CD4-positive, alpha-beta T cell treated with Interleukin-17A for 4 hours (primary cell): ENCODE measurements at regions not wholly inside any gene's neighbourhood (a gene's known extent, or its start where the extent isn't known, plus 50 kb on each side); places are given as distances from the start of the nearest gene placed in this dataset.

ENCODE experiments used
- DNase-seq: peaks from one replicate; pipeline ENCODE4 v3.0.0-alpha.2; 2020; ENCODE audit warnings: mixed read lengths

DNA sequence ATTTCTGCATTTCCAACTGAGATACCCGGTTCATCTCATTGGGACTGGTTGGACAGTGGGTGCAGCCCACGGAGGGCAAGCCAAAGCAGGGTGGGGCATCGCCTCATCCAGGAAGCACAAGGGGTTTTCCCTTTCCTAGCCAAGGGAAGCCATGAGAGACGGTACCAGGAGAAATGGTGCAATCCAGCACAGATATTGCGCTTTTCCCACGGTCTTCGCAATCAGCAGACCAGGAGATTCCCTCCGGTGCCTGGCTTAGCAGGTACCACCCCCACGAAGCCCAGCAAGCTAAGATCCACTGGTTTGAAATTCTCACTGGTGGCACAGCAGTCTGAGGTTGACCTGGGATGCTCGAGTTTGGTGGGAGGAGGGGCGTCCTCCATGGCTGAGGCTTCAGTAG, 527.0 kb downstream of the TLE1 start:
- no peak for DNase-seq

DNA sequence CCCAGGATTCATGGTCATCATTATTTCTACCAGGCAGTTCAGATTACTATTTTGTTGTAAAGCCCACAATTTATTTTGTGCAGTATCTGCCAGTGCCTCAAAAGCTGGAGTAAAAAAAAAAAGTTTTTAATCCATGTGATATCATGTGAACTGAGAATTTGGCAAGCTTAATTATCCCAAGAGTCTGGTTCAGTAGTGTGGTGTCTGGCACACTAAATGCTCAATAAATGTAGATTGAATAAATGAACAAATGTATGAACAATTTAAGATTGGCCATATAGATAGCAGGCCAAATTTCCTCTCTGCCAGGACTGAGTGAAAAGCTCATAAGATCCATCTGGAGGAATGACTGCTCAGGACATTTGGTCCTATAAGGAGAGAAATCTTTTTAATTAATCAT, 533.0 kb downstream of the TLE1 start:
- no peak for DNase-seq

DNA sequence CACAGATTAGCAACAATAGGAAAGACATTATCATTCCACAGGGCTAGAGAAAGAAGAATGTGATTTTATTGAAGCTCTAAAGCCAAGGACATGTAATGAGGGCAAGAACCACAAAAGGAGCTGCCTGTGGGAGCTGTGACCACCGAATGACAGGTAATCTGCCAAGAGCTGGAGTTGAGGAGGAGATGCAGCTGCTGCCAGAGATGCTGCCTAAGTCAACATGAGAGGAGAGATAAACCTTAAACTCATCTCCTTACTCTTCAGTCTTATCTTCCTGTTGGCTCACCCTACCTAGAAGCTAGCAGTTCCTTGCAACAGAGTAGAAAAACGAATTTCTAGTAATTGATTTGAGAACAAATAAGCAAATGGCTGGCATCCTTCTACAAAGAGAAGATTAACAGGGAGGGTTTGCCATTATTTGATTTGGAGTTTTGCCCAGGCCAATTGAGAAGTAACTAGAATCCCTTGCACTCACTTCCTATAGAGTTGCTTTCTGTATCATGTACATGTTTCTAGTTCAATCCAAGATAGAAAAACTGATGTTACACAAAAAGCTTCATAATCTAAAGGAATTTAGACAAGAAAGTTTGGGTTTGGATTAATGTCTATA, 539.2 kb downstream of the TLE1 start:
- DNase-seq, result no peak

DNA sequence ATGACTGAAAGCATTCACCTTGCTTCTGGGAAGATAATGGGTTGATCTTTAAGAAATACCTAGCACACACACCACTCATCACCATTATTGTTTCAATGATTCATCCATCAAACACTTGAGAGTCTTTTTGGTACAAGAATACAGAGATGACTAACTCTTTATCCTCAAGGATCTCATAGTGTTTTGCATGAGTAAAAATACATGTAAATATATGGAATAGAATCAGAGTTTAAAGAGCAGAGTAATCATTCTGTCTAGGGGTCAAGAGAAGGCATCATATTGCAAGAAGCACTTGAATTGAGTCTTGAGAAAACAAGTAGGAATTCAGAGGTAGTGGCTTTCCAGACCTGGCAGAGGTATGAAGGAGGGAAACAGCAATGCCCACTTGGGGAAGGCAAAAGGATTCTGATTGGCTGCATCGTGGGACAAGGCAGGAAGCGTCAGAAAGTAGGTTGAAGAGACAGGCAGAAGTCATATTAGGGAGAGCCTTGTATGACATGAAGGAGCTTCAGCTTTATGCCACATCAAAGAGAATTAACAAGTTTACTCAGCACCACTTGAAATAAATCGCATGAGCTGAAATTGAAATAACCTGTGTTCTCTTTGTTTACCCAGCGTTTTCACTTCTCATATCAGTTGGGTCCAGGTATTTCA, 542.5 kb downstream of the TLE1 start:
- no peak for DNase-seq

DNA sequence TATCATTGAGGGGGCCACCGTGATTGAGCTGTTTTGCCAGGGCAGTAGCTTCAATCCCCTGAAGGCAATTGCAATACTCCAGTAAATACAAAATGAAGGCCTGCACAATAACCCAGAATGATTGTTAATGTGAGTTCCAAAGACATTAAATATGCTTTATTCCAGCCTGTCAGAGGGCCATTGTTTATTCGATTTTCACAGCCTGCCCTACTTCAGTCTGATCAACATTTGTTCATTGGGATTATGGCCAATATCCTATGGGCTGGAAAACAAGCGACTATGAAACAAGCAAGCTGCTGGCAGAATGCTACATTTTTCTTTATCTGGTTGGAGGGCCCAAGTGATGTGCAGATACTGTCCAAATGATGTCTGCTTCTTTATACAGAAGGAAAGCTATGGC, 543.1 kb downstream of the TLE1 start:
- DNase-seq, result no peak

DNA sequence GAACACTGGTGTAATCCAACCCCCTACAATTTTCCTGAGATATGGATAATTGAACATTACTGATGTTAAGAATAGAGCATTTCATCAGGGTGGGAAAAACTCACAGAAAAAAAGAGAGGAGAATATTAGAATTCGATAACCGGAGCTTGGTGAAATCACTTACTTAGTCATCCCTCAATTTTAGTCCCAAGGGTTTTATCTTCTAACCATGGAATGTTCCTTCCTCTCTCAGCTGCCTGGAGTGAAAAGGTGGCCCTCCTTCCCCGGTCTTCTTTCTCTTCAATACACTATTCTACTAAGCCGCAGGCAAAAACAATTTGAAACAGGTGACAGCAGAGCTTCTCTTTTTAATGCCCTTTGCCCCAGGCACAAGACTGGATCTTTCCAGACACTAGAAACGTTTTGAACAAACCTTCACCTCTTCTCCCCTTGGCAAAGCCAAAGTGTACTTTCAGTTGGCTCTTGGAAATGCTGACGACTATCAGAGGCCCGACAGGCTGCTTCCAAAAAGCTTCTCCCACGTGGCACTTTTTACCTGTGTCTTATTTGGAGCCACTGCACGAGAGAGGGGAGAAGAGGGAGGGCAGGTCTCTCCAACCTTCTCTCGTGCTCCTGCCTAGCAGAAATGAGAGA, 543.9 kb downstream of the TLE1 start:
- DNase-seq, result no peak

DNA sequence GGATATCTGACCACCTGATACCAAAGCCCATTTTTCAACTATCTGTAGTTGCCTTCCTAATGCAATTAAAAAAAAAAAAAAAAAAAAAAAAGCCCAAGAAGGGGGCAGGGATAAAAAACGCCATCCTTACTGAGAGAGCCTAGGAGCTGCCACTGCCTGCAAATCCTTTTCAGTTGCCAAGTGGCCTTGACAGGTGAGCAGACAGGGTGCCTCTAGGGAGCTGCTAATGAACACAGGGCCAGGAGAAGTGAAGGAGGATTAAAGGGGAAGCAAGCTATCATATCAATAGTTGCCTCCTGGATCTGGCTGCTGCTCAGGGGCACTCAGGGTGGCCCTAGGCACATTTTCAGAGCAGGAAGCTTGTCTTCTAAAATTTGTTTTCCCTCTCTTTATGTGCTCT, 547.4 kb downstream of the TLE1 start:
- DNase-seq, result no peak

DNA sequence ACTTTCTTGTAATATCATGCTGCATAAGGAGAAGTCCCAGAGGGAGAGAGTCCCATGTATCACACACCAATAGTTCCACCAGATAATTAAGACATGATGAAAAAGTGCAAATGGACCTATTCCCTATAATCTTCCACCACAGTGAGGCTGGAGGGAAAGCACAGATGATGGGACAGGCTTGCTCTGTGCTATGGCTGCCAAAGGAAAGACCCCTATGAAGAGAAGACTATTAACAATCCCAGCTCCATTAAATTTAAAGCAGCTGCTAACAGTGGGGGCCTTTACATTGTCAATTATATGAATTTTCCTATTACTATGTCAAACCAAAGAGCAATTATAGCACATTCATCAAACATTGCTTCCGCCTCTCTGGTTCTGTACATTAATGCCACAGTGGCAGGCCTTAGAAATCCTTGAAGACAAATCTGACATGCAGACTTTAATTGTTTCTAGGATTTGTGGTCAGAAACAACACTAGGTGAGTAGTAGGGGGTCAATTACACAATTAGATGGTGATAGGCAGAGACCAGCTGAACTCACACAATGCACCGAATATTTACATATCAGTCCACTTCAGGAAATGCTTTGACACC, 551.3 kb downstream of the TLE1 start:
- DNase-seq, result no peak

DNA sequence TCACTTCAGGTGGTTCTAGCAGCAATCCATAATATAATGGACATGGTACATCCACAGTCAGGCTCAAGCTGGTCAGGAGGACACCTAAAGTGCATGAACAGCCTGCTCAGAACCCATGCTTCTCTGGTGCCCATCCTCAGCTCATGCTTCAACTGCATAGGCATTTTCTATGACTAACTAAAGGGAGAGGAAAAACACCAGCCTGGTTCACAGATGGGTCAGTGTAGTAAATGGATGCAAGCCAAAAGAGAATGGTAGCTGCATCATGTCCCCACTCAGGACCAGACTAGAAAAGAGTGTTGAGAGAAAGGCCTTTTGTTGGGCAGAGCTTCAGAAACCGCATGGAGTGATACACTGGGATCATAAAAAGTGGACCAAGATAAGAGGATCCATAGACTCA, 556.6 kb downstream of the TLE1 start:
- DNase-seq, result no peak

DNA sequence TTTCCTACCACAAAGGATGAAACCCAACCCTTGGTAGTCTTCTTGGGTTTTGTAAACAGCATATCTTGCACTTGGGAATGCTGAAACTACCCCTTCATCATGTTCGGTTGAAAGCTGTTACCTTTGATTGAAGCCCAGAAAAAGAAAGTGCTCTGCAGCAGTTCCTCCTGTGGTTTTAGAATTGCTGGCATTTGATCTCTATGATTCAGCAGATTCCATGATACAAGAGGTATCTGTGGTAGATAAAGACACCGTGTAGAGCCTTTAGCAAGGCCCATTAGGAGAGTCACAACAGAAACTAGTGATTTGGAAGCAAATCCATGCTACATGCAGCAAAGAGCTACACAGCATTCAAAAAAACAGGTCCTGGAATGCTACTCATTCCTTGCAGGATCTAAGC, 557.0 kb downstream of the TLE1 start:
- no peak for DNase-seq

DNA sequence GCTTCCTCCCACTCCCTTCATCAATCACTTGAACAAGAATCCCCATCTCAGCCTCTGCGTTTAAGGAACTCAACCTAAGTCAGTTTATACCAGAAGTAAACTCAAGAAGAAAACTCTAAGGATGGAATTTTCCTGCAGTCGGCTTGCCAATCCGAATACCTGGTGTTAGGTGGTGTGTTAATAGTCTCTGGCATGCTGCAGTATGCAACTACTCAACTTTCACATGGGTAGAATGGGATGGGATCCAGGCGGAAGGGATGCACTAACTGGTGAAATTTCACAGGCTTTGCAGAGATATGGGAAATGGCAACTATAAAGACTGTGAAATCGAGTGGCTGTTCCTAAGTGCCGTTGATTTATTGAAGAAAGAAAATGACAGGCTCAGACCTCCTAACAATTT, 560.6 kb downstream of the TLE1 start:
- no peak for DNase-seq

DNA sequence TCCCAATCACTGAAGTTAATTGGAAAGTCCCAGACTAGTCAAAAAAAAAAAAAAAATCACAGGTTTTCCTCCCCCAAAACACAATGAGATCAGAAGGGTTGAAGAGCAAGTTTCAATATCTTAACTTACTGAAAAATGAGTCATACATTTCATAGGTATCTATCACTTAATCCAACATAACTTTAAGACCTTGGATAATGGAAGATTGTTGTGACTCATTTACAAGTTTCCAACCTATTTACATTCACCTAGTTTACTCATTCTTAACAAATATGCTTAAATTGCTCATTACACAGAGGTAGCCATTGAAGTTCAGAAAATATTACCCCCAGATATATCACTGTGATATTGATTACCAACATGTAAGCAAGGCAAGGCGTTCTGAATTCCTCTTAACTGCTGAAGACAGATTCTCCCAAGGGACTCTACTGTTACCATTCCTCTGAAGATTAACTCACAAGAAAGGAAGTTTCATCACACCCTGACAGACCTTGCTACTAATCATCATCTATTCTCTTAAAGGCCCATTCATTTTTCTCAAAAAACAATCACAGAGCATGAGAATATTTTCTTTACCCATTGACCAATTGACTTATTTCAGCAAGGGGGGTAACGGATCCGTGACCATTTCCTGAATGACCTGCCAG, 563.8 kb downstream of the TLE1 start:
- no peak for DNase-seq

DNA sequence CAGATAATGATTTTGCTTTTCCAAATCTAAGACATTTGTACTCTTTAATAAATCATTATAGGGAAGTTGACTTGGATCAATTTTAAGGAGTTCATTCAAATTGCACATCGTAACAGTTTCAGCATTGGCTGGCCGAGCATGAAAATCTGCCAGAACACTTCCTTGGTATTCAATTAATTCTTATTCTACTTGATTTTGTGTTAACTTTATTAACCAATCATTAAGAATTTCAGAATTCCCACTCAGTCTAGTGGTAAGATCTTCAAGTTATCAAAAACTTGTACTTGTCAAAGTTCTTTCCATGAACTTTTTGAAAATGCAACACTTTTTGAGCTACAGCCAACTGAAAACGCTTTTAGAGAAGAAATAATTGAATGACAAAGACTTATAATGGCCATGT, 565.8 kb downstream of the TLE1 start:
- no peak for DNase-seq

DNA sequence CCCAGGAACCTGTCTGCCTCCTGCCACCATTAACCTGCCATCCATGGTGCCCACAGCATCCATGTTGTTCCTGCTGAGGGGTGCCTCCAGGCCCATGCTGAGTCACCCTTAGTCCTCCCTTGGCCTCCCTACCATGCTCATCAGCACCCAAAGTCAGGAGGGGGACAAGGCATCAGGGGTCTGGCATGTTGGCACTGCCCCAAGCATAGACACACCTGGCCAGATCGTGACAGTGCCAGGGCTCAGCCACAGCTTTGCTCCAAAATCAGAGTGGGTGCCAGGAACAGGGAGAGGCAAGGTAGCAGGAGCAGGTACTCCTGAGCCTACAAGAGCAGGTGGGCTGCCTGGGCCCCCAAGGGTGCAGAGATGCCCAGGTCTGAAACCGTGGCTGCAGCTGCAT, 566.6 kb downstream of the TLE1 start:
- no peak for DNase-seq

DNA sequence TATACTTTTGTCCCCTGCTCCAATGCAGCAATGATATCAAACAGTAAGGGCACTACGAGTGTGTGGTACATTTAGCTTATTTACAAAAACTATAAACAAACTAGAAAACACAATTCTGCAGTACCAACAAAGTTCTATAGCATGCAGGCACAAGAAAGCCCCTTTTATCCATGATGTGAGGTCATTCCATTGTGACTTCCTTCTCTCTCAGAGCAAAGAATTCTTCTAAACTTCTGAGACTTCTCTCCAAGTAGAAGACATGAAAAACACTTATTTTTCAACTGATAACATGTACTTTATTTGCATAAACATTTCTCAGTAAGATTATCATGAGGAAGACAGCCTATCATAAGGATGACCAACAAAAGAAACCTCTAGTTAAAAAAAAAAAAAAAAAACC, 569.8 kb downstream of the TLE1 start:
- no peak for DNase-seq

DNA sequence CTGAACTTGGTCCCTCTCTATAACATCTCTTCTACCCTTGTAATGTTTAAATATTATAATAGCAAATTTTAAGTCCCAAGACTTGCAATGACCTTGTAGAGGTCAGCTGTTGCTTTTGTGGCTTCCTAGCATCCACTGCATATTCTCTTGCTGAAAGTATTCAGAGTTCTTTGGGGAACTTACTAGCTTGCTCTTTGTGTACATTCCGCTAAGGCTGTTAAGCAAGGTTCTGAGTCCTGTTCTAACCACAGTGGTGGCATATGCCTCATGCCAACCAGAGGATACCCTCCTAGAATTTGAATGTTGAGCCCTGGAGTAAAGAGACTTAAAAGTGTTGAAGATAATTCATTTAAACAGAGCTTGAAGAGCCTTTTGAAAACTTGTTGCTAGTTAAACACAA, 570.9 kb downstream of the TLE1 start:
- no peak for DNase-seq

DNA sequence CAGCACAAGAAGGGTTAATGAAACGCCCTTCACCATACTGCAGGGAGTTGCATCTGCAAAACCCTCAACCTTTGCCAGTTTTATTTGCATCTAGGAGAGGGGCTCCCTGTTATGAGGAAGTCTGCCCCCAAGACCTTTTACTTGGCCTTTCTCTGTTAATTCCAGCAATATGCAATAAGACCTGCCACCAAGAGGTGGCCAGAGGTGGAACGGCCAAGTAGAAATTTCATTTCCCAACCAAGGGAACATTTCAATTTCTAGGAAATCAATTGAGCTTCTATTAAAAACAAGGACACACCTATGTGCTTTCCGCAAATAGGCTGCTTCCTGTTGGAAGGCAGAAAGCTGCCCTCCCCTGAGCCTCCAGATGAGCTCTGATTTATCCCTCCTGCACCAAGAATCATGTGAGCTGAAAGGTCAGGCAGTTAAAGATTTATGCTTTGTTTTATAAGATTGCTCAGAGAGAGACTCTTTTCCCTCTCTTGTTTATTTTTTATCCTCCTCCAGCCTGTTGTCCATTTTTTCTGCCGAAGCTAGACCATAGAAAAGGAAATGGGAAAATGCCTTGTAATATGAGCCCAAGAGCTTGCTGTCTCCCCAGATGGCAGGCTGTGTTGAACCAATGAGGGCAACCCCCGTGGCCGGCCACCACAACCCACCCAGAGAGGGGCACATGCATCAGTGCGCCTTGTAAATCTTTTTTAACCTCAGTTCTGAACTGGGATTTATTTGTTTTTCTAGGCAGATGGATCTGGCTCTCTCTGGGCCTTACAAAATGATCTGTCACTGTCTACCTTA, 572.8 kb downstream of the TLE1 start:
- DNase-seq, result no peak

DNA sequence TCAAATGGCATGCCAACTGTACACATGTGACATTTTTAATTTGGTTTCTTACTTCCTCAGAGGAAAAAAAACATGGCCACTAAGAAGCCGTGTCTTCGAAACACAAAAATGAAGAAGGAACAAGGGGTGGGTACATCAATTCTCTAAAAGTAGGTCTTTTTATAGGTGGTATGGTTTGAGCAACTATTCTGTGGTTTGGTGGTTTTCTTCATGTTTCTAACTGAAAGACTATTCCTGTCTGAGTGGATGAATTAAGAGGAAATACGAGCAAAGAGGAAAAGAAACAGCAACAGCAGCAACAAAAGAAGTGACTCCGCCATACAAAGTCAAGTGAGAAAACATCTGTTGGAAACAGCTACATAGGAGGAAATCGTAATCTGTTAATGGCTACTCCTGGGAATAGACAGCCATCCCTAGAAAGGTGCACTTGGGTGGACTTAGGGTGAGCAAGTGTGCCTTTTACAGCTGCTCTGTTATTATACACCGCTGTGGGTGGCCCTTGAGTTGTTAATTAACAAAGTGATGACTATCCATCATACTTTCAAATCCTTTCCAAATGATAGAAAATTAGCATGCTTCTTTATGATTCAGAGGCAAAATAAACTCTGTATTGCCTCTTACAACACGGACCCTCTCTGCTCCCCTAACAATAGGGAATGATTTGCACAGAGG, 575.8 kb downstream of the TLE1 start:
- DNase-seq, result no peak

DNA sequence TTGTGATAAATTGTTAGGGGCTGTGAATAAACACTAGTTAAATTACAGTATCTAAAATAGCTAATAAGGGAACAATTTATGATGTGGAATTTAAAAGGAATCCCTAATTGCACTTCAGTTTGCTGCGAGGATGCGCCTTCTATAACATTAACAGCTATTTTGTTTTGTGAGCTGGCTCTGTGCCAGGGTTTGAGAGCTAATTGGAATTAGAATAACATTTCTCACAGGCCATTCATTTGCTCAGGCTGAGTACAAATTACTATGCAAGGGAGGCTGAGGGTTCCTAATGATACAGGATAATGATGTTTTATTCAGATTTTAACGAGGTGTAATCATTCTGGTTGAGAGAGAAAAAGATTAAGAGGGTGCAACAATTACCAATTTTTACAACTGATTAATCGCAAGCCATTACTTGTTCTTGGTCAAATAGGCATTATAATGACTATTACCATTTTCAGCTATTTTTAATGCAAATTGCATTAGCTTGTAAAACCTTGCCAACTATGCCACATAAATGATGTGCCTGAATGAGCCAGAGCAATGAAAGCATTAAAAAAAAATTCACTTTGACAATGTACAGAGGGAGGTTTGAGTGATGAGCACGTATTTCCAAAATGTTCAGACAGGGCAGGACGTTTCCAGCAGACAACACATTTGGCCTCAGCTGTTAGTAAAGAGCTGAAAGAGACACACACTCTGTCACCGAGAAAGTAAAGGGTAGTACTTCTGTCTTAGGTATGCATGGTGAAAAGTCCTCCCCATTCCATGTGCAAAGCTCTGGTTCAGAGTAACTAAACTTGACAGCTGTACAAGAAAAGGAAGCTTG, 576.5 kb downstream of the TLE1 start:
- no peak for DNase-seq

DNA sequence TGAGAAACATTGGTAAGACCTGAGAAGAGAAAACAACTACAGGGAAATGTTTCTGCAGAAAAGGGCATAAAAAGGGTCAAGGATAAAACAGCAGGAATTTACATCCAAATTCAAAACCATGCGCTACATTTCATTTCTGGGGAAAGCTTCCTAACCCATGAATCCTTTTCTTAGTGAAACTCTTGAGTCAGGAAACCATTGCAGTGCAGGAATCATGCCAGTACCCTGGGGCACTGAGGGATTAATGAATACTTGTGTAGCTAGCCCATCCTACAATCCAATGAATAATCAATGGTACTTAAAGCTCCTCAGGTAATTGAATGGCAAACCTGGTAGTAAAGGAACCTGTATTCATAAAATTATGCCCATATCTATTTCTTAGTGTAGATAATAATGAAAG, 580.5 kb downstream of the TLE1 start:
- DNase-seq, result no peak

DNA sequence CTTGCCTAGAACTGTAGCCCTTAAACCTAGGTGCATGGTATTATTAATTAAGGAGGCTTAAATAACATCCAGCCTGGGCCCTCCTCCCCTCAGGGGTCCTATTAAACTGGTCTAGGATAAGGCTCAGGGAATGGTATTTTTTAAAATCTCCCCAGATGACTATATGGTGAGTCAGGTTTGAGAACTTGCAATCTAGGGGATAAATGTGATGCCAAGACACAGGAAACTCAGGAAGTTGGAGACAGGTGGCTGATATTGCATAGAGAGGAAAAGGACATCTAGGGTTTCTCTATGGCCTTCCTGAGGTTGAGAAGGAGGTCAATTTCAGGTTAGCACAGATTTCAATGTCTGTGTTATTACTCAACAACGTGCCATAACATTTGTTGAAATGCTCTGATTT, 581.0 kb downstream of the TLE1 start:
- DNase-seq, result no peak
